PFSK-1 (cell line): ENCODE measurements at regions not wholly inside any gene's neighbourhood (a gene's known extent, or its start where the extent isn't known, plus 50 kb on each side); places are given as distances from the start of the nearest gene placed in this dataset.

Source experiments
- FOXP2 ChIP-seq: optimal IDR thresholded peaks from 2 replicates; pipeline ENCODE3; 2011; ENCODE audit warnings: borderline replicate concordance, control low read depth, inconsistent platforms; ENCODE audit not compliant: insufficient read depth; ENCODE audit errors: extremely low read length, extremely low read depth
- POLR2AphosphoS5 ChIP-seq: IDR thresholded peaks from 2 replicates; pipeline ENCODE4 v1.6.1; 2012; ENCODE audit warnings: low read depth, mild to moderate bottlenecking, control low read depth, low read length, moderate library complexity
- TAF1 ChIP-seq: IDR thresholded peaks from 2 replicates; pipeline ENCODE4 v1.6.1; 2012; ENCODE audit warnings: low read length, control low read depth, borderline replicate concordance; ENCODE audit not compliant: insufficient read depth

GRCh38 chr14:28382444-28383190 is 384.0 kb upstream of the FOXG1 start:
- TF ChIP-seq POLR2AphosphoS5 (no peak), FOXP2 (no peak), TAF1 (no peak)
